GM13976 (cell line): ENCODE measurements at regions not wholly inside any gene's neighbourhood (a gene's known extent, or its start where the extent isn't known, plus 50 kb on each side); places are given as distances from the start of the nearest gene placed in this dataset.

ENCODE experiments used
- DNase-seq: peaks from one replicate; pipeline ENCODE4 v3.0.0; 2012; ENCODE audit warnings: low spot score
- in situ Hi-C: fragments of 300-500 bp; cut with MboI; formaldehyde crosslinking; loops from one replicate; pipeline ENCODE4 v1.12.0; 2022; ENCODE audit warnings: low sequenced_read_pairs, mixed read lengths, inconsistent platforms; ENCODE audit not compliant: unreplicated experiment
- TF ChIP-seq, protein P1 (sequence below): IDR thresholded peaks from 2 replicates; pipeline ENCODE4 v1.5.1; 2012; ENCODE audit warnings: borderline replicate concordance, mild to moderate bottlenecking; ENCODE audit not compliant: insufficient read depth; ENCODE audit errors: extremely low read depth, missing control alignments, control extremely low read depth

DNA sequence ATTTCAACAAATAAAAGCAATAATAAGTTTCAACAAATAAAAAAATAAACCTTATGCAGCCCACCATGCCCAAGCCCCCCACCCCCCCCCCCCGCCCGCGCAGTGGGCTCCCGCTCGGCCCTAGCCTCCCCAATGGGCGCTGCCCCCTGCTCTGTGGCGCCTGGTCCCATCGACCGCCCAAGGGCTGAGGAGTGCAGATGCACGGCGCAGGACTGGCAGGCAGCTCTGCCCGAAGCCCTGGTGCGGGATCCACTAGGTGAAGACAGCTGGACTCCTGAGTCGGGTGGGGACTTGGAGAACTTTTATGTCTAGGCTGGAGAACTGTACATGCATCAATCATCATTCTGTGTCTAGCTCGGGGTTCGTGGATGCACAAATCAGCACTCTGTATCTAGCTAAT, 779.6 kb downstream of the DACH1 start:
- in situ Hi-C loops = no loop called here
- TF ChIP-seq, protein P1, sequence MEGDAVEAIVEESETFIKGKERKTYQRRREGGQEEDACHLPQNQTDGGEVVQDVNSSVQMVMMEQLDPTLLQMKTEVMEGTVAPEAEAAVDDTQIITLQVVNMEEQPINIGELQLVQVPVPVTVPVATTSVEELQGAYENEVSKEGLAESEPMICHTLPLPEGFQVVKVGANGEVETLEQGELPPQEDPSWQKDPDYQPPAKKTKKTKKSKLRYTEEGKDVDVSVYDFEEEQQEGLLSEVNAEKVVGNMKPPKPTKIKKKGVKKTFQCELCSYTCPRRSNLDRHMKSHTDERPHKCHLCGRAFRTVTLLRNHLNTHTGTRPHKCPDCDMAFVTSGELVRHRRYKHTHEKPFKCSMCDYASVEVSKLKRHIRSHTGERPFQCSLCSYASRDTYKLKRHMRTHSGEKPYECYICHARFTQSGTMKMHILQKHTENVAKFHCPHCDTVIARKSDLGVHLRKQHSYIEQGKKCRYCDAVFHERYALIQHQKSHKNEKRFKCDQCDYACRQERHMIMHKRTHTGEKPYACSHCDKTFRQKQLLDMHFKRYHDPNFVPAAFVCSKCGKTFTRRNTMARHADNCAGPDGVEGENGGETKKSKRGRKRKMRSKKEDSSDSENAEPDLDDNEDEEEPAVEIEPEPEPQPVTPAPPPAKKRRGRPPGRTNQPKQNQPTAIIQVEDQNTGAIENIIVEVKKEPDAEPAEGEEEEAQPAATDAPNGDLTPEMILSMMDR = no peak
- no peak for DNase-seq

DNA sequence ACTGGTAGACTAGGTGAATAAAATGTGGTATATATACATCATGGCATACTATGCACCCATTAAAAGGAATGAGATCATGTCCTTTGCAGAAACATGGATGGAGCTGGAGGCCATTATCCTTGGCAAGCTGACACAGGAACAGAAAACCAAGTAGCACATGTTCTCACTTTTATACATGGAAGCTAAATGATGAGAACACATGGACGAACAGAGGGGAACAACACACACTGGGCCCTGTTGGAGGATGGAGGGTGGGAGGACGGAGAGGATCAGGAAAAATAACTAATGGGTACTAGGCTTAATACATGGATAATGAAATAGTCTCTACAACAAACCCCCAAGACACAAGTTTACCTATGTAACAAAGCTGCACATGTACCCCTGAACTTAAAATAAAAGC, 780.0 kb downstream of the DACH1 start:
- DNase-seq = no peak
- in situ Hi-C loops = no loop called here

DNA sequence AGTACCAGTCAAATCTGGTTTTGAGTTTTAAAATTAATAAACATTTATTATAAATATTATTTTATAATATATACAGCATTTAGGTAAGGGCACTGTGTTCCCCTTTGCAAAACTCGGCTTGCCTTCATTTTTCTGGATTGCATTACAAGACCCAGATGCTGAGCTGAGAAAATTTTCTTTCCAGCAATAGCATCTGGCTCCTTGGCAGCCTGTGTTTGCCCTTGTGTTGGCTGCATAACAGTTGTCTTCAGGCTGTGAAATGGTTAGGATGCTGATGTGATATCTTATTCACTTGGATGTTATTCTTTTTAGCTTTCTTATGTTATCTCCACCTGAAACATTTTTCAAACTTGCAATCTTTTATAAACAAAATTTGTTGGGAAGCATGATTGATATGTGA, 784.4 kb downstream of the DACH1 start:
- no peak for DNase-seq
- in situ Hi-C loops = no loop called here
- TF ChIP-seq, protein P1 = no peak

More for the DNA sequence above, 780.0 kb downstream of the DACH1 start:
- TF ChIP-seq, protein P1 = no peak

- TF ChIP-seq, protein P1 = no peak
- in situ Hi-C loops = no loop called here
- DNase-seq = no peak
Observed at GRCh38 chr13:71079638-71080037, 787.4 kb downstream of the DACH1 start.

DNA sequence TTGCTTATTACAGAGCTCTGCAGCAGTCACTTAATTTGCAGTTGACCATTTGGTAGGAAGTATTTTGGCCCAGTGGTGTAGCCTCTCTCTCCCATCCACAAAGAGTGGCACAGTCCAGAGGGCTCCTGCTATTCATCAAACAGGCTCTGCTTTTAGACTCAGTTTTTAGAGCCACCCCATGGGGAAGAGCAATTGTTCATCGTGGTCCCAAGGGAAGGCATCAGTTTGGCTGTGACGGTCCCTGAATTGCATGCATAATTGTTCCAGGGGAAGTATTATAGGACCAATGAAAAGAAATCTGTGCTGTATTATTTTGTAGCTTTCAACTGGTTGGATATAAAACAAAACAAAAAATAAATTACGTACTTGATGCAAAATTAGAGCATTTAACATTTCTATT, 799.0 kb downstream of the DACH1 start:
- in situ Hi-C loops = no loop called here
- no peak for DNase-seq
- TF ChIP-seq, protein P1 = no peak

GRCh38 chr13:71067165-71067815, 799.7 kb downstream of the DACH1 start:
- TF ChIP-seq, protein P1 = no peak
- no peak for DNase-seq
- in situ Hi-C loops = no loop called here
